GM21526 (cell line): ENCODE measurements at regions not wholly inside any gene's neighbourhood (a gene's known extent, or its start where the extent isn't known, plus 50 kb on each side); places are given as distances from the start of the nearest gene placed in this dataset.

ENCODE experiments used
- ATAC-seq: cut with Tn5 transposase; IDR thresholded peaks from one replicate; pipeline ENCODE4 v1.9.1; 2021; ENCODE audit warnings: moderate library complexity; ENCODE audit not compliant: unreplicated experiment, low FRiP score

GRCh38 chr16:49084628-49085390 lies 196.8 kb downstream of the CBLN1 start:
- ATAC-seq, result no peak

GRCh38 chr16:49081554-49081953 lies 200.1 kb downstream of the CBLN1 start:
- ATAC-seq, result no peak

GRCh38 chr16:49081086-49081485 lies 200.6 kb downstream of the CBLN1 start:
- no peak for ATAC-seq

GRCh38 chr16:49078571-49078970 lies 203.1 kb downstream of the CBLN1 start:
- ATAC-seq, result no peak

GRCh38 chr16:49078104-49078503 lies 203.5 kb downstream of the CBLN1 start:
- no peak for ATAC-seq

- no peak for ATAC-seq
Observed at GRCh38 chr16:49075709-49076108, 205.9 kb downstream of the CBLN1 start.

- no peak for ATAC-seq
Observed at GRCh38 chr16:49068224-49068623, 213.4 kb downstream of the CBLN1 start.

GRCh38 chr16:49067776-49068175 lies 213.9 kb downstream of the CBLN1 start:
- no peak for ATAC-seq

- no peak for ATAC-seq
Observed at GRCh38 chr16:49061137-49061714, 220.4 kb downstream of the CBLN1 start.

GRCh38 chr16:49060728-49061127 lies 220.9 kb downstream of the CBLN1 start:
- ATAC-seq, result no peak

- ATAC-seq, result no peak
Observed at GRCh38 chr16:49058382-49058781, 223.3 kb downstream of the CBLN1 start.

- ATAC-seq, result no peak
Observed at GRCh38 chr16:49057936-49058335, 223.7 kb downstream of the CBLN1 start.

GRCh38 chr16:49057391-49057790 lies 224.2 kb downstream of the CBLN1 start:
- no peak for ATAC-seq

- no peak for ATAC-seq
Observed at GRCh38 chr16:49056546-49056945, 225.1 kb downstream of the CBLN1 start.

- ATAC-seq, result no peak
Observed at GRCh38 chr16:49055824-49056545, 225.7 kb downstream of the CBLN1 start.

- no peak for ATAC-seq
Observed at GRCh38 chr16:49055291-49055690, 226.3 kb downstream of the CBLN1 start.

- no peak for ATAC-seq
Observed at GRCh38 chr16:49054606-49055005, 227.0 kb downstream of the CBLN1 start.

GRCh38 chr16:49052846-49053245 lies 228.8 kb downstream of the CBLN1 start:
- no peak for ATAC-seq

GRCh38 chr16:49051576-49051975 lies 230.1 kb downstream of the CBLN1 start:
- no peak for ATAC-seq

GRCh38 chr16:49050607-49051006 lies 231.0 kb downstream of the CBLN1 start:
- no peak for ATAC-seq

GRCh38 chr16:49049644-49050043 lies 232.0 kb downstream of the CBLN1 start:
- no peak for ATAC-seq

- no peak for ATAC-seq
Observed at GRCh38 chr16:49049191-49049590, 232.4 kb downstream of the CBLN1 start.
